WERI-Rb-1 (cell line): ENCODE measurements at regions not wholly inside any gene's neighbourhood (a gene's known extent, or its start where the extent isn't known, plus 50 kb on each side); places are given as distances from the start of the nearest gene placed in this dataset.
"Not testable (repeated sequence)": the region's sequence is repeated elsewhere in the genome, so short reads cannot be mapped to it uniquely, and the experiment has no call there.

ENCODE experiments used
- DNase-seq: peaks from one replicate; pipeline ENCODE4 v3.0.0-alpha.2; 2020
- H3K27ac ChIP-seq: fragments of 250-450 bp; sonication (Bioruptor Pico); 2 replicates; pipeline ENCODE4 v1.5.1; 2020; ENCODE audit warnings: mild to moderate bottlenecking, moderate library complexity
- H3K27me3 ChIP-seq: fragments of 250-450 bp; sonication (Bioruptor Pico); 2 replicates; pipeline ENCODE4 v1.5.1; 2021; ENCODE audit warnings: mild to moderate bottlenecking, low read depth, moderate library complexity; ENCODE audit not compliant: insufficient read depth, severe bottlenecking
- H3K36me3 ChIP-seq: fragments of 250-450 bp; sonication (Bioruptor Pico); 2 replicates; pipeline ENCODE4 v1.5.1; 2020; ENCODE audit warnings: mild to moderate bottlenecking, moderate library complexity
- H3K4me3 ChIP-seq: 2 replicates; pipeline ENCODE4 v1.5.1; 2011; ENCODE audit warnings: low read depth, mild to moderate bottlenecking, control low read depth, low read length
- H3K9me3 ChIP-seq: fragments of 250-450 bp; sonication (Bioruptor Pico); 2 replicates; pipeline ENCODE4 v1.5.1; 2021; ENCODE audit warnings: mild to moderate bottlenecking, moderate library complexity; ENCODE audit not compliant: severe bottlenecking
- TF ChIP-seq, protein P1 (sequence below): IDR thresholded peaks from 2 replicates; pipeline ENCODE4 v1.5.1; 2011; ENCODE audit warnings: low read depth, mild to moderate bottlenecking, control low read depth, inconsistent platforms, low read length

DNA sequence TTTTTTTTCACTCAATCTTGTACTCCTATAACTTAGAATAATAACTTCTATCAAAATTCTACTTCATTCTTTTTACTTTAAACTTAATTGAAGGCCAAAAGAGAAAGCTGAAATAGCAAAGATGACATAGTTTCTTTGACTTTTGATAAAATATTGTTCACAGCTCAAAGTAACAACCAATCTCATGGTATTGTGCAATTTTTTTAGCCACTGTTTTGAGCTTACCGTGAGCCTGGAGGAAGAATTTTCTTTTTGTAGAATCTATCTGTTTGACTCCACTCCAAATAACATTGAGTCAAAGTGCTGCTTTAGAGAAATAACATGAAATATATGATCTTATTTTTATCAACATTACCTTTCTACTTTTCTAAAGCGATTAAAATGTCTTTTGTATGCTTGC lies 903.9 kb upstream of the FOXG1 start:
- no peaks in the 10 kb centered on the region for H3K27me3 ChIP-seq
- no peak overlapping the region for H3K27ac ChIP-seq
- TF ChIP-seq, protein P1, sequence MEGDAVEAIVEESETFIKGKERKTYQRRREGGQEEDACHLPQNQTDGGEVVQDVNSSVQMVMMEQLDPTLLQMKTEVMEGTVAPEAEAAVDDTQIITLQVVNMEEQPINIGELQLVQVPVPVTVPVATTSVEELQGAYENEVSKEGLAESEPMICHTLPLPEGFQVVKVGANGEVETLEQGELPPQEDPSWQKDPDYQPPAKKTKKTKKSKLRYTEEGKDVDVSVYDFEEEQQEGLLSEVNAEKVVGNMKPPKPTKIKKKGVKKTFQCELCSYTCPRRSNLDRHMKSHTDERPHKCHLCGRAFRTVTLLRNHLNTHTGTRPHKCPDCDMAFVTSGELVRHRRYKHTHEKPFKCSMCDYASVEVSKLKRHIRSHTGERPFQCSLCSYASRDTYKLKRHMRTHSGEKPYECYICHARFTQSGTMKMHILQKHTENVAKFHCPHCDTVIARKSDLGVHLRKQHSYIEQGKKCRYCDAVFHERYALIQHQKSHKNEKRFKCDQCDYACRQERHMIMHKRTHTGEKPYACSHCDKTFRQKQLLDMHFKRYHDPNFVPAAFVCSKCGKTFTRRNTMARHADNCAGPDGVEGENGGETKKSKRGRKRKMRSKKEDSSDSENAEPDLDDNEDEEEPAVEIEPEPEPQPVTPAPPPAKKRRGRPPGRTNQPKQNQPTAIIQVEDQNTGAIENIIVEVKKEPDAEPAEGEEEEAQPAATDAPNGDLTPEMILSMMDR = no peak
- DNase-seq = no peak
- H3K4me3 ChIP-seq = no peak overlapping the region
- no peaks in the 10 kb centered on the region for H3K36me3 ChIP-seq
- H3K9me3 ChIP-seq = no peaks in the 10 kb centered on the region

DNA sequence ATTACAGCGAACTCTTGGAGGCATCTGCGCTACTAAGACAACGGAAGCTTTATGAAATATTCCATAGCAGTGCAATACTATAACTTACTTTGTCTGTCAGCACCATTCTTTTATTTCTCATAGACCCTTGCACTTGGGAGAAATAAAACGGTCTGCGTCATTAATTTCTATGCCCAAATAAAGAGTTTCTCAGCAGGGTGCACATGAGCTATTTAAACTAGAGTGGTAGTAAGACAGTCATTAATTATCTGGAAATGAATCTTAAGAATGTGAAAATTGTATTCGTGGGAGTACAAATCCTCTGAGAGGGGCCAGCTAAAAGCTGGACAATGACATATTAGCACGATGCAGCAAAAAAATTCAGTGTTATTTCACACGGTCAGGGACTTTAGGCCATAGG lies 903.4 kb upstream of the FOXG1 start:
- TF ChIP-seq, protein P1 = no peak
- Histone ChIP-seq H3K27me3 (no peaks in the 10 kb centered on the region), H3K9me3 (no peaks in the 10 kb centered on the region), H3K4me3 (no peak overlapping the region), H3K36me3 (no peaks in the 10 kb centered on the region), H3K27ac (no peak overlapping the region)
- no peak for DNase-seq

DNA sequence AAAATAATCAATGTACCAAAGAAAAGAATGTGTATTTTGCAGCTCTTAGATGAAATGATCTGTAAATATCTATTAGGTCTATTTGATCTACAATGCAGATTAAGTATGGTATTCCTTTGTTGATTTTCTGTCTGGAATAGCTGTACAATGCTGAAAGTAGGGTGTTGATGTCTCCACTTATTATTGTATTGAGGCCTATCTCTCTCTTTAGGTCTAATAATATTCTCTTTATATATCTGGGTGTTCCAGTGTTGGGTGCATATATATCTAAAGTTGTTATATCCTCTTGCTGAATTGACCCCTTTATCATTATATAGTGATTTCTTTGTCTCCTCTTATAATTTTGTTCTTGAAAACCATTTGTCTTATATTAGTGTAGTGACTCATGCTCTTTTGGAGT lies 885.5 kb upstream of the FOXG1 start:
- H3K27me3 ChIP-seq = no peaks in the 10 kb centered on the region
- no peak overlapping the region for H3K27ac ChIP-seq
- H3K36me3 ChIP-seq = no peaks in the 10 kb centered on the region
- DNase-seq = no peak
- H3K9me3 ChIP-seq = no peaks in the 10 kb centered on the region
- TF ChIP-seq, protein P1 = no peak
- no peak overlapping the region for H3K4me3 ChIP-seq

DNA sequence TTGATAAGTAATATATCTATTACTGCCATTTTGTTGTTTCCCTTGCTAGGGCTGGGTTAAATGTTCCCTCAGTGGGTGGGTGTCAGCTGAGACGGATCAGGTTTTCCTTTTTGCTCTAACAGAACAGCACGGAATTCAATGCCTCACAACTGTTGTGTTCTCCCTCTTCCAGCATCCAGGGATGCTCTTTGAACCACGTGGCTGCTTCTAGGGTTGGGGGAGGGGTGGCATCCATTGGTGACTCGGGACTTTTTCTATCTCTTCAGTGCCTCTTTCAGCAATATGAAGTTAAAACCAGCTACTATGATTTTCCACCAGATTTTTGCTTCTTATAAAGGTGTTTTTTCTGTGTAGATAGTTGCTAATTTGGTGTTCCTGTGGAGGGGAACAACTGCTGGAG lies 884.9 kb upstream of the FOXG1 start:
- Histone ChIP-seq H3K27me3 (no peaks in the 10 kb centered on the region), H3K27ac (no peak overlapping the region), H3K36me3 (no peaks in the 10 kb centered on the region), H3K4me3 (no peak overlapping the region), H3K9me3 (no peaks in the 10 kb centered on the region)
- TF ChIP-seq, protein P1 = no peak
- no peak for DNase-seq

DNA sequence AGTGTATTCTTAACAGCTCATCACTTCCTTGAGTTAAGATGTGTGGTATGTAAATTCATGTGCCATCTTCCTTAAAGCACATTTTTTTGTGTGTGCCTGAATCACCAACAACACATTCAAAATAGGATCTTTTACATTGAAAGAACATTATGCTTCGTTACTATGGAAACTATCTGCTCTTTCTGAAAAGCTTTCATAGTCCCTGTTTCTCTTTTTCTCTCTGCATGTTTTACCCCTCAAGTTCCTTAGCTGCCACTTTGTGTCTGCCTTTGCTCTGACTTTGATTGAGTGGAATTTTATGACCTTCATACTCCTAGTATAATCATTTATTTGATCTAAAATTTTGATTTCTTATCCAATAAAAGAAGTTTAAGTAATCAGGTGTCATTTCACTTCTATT lies 880.3 kb upstream of the FOXG1 start:
- H3K9me3 ChIP-seq = no peaks in the 10 kb centered on the region
- TF ChIP-seq, protein P1 = no peak
- no peak overlapping the region for H3K4me3 ChIP-seq
- H3K27me3 ChIP-seq = no peaks in the 10 kb centered on the region
- H3K36me3 ChIP-seq = no peaks in the 10 kb centered on the region
- H3K27ac ChIP-seq = no peak overlapping the region
- DNase-seq = no peak

DNA sequence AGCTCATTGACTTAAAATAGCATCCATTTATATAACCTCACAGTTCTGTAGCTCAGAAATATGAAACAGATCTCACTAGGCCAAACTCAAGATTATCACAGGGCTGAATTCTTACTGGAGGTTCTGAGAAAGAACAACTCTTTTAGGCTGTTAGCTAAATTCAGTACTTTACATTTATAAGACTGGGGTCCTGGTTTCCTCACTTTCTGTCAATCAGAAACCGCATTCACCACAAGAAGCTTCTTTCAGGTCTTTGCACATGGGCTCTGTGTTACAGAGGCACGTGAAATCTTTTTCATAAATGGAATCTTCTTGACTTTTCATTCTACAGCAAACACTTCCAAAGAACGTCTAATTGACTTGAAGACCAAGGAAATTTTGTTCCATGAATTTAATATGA lies 876.3 kb upstream of the FOXG1 start:
- no peak overlapping the region for H3K27ac ChIP-seq
- no peaks in the 10 kb centered on the region for H3K9me3 ChIP-seq
- H3K36me3 ChIP-seq = no peaks in the 10 kb centered on the region
- H3K4me3 ChIP-seq = no peak overlapping the region
- no peaks in the 10 kb centered on the region for H3K27me3 ChIP-seq
- TF ChIP-seq, protein P1 = no peak
- DNase-seq = no peak

DNA sequence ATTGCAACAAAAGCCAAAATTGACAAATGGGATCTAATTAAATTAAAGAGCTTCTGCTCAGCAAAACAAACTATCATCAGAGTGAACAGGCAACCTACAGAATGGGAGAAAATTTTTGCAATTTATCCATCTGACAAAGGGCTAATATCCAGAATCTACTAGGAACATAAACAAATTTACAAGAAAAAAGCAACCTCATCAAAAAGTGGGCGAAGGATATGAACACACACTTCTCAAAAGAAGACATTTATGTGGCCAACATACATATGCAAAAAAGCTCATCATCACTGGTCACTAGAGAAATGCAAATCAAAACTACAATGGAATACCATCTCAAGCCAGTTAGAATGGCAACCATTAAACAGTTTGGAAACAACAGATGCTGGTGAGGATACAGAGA lies 858.1 kb upstream of the FOXG1 start:
- H3K27ac ChIP-seq, DNase-seq, H3K27me3 ChIP-seq, H3K4me3 ChIP-seq, H3K36me3 ChIP-seq, H3K9me3 ChIP-seq: not testable (repeated sequence)
